HG03135 (cell line): ENCODE measurements at regions not wholly inside any gene's neighbourhood (a gene's known extent, or its start where the extent isn't known, plus 50 kb on each side); places are given as distances from the start of the nearest gene placed in this dataset.

Source experiments
- ATAC-seq: cut with Tn5 transposase; IDR thresholded peaks from one replicate; pipeline ENCODE4 v1.9.1; 2021; ENCODE audit warnings: mild to moderate bottlenecking, moderate library complexity; ENCODE audit not compliant: unreplicated experiment

- ATAC-seq = no peak
Measured at GRCh38 chr15:94059013-94059587, 172.3 kb upstream of the MCTP2 start.

GRCh38 chr15:94057305-94057704 lies 174.1 kb upstream of the MCTP2 start:
- ATAC-seq = no peak

GRCh38 chr15:94056314-94056713 lies 175.0 kb upstream of the MCTP2 start:
- ATAC-seq = no peak

GRCh38 chr15:94053626-94054025 lies 177.7 kb upstream of the MCTP2 start:
- no peak for ATAC-seq

- ATAC-seq = no peak
Measured at GRCh38 chr15:94052711-94053110, 178.7 kb upstream of the MCTP2 start.

- ATAC-seq = no peak
Measured at GRCh38 chr15:94047566-94047965, 183.8 kb upstream of the MCTP2 start.

- ATAC-seq = no peak
Measured at GRCh38 chr15:94042180-94042928, 189.0 kb upstream of the MCTP2 start.

- ATAC-seq = no peak
Measured at GRCh38 chr15:94041746-94042145, 189.6 kb upstream of the MCTP2 start.

- no peak for ATAC-seq
Measured at GRCh38 chr15:94040541-94041248, 190.7 kb upstream of the MCTP2 start.

- ATAC-seq = no peak
Measured at GRCh38 chr15:94036156-94036555, 195.2 kb upstream of the MCTP2 start.

GRCh38 chr15:94033683-94034020 lies 197.7 kb upstream of the MCTP2 start:
- no peak for ATAC-seq

- ATAC-seq = no peak
Measured at GRCh38 chr15:94033014-94033682, 198.2 kb upstream of the MCTP2 start.

GRCh38 chr15:94032571-94032970 lies 198.8 kb upstream of the MCTP2 start:
- ATAC-seq = no peak

GRCh38 chr15:94031072-94031471 lies 200.3 kb upstream of the MCTP2 start:
- ATAC-seq = no peak

GRCh38 chr15:94029495-94029894 lies 201.9 kb upstream of the MCTP2 start:
- ATAC-seq = no peak

GRCh38 chr15:94028809-94029208 lies 202.6 kb upstream of the MCTP2 start:
- no peak for ATAC-seq

GRCh38 chr15:94028121-94028520 lies 203.2 kb upstream of the MCTP2 start:
- no peak for ATAC-seq

GRCh38 chr15:94027581-94027980 lies 203.8 kb upstream of the MCTP2 start:
- ATAC-seq = no peak

GRCh38 chr15:94026458-94027304 lies 204.7 kb upstream of the MCTP2 start:
- ATAC-seq = no peak

GRCh38 chr15:94023531-94023930 lies 207.8 kb upstream of the MCTP2 start:
- no peak for ATAC-seq
